Inflammatory macrophage treated with lipopolysaccharide for 1 hour (primary cell): ENCODE measurements at regions not wholly inside any gene's neighbourhood (a gene's known extent, or its start where the extent isn't known, plus 50 kb on each side); places are given as distances from the start of the nearest gene placed in this dataset.
"Not testable (repeated sequence)": the region's sequence is repeated elsewhere in the genome, so short reads cannot be mapped to it uniquely, and the experiment has no call there.

Source experiments
- DNase-seq, 2 donors: peaks; one replicate each; pipeline ENCODE4 v3.0.0-alpha.2; 2020 to 2022

DNA sequence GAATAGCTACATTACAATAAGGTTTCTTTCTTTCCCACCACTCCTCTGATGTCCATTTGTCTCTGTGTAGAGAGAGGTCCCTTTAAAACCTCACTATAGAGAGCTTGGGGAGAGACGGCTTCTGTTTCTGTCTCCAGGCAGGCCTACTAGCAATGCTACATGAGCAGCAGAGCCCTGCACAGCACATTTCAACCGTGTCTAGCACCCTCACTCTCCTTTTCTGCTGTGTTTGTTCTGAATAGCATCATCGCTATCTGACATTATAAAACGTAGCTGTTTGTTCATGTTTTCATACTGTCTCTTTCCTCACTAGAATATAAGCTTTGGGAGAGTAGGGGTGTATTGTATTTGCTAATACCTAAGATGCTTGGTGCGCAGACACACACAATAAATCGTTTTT is 487.8 kb upstream of the DPP6 start:
- no peak for DNase-seq

DNA sequence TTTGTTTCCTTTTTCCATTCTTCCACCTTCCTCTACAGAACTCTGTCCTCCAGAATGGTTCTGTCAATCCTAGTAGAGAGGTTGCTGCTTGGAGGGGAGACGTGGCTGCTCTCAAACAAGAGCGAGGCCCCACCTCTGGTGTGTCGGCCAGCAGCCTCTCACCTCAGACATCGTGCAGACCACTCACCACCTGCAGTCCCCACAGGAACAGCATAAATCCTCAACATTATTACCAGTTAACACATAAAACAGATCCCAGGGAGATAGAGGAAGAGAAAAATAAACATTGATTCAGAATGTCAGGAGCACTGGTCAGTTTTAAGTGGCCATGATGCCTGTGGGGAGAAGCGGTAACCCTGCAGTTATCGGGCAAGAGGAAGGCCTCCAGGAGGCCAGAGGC is 485.9 kb upstream of the DPP6 start:
- DNase-seq: no peak

GRCh38 chr7:153567426-153567825 is 484.8 kb upstream of the DPP6 start:
- no peak for DNase-seq

DNA sequence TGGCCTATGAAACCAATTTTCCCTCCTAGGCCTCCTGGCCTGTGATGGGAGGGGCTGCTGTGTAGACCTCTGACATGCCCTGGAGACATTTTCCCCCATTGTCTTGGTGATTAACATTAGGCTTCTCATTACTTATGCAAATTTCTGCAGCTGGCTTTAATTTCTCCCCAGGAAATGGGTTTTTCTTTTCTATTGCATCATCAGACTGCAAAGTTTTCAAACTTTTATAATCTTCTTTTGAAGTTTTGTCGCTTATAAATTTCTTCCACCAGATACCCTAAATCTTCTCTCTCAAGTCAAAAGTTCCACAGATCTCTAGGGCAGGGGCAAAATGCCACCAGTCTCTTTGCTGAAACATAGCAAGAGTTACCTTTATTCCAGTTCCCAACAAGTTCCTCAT is 482.7 kb upstream of the DPP6 start:
- not testable (repeated sequence) for DNase-seq

- DNase-seq: no peak
Measured at GRCh38 chr7:153576096-153576495, 476.1 kb upstream of the DPP6 start.

DNA sequence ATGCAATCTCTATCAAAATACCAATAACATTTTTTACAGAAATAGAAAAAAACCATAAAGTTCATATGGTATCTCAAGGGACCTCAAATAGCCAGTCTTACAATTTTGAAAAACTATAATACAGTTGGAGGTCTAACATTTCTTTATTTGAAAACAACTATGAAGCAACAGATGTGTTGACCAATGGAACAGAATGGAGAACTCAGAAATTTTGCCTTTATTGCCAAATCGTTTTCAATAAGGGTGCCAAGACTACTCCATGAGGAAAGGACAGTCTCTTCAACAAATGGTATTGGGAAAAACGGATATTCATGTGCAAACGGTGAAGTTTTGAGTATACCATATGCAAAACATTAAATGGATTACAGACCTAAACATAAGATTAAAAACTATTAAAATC is 470.8 kb upstream of the DPP6 start:
- DNase-seq: no peak

GRCh38 chr7:153584132-153584531 is 468.1 kb upstream of the DPP6 start:
- DNase-seq: no peak

DNA sequence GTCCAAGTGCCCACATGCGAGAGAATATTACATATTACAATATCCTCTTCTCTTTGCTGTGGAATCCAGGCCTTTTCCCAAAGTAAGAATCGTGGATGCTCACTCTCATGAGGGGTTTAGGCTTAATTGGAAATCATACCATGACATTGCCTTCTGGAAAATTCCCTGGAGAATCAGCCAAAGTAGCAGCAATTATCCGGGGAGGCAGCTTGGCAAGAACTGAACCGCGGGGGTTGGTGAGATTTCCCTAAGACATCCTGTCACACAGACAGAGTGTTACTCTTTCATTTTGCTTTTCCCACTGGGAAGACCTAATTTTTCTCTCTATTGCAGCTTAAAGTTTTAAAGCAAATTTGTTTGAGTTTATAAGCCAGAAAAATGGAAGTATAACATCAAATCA is 463.6 kb upstream of the DPP6 start:
- DNase-seq: no peak

GRCh38 chr7:153590136-153590535 is 462.1 kb upstream of the DPP6 start:
- DNase-seq: no peak

GRCh38 chr7:153590571-153590970 is 461.6 kb upstream of the DPP6 start:
- no peak for DNase-seq

DNA sequence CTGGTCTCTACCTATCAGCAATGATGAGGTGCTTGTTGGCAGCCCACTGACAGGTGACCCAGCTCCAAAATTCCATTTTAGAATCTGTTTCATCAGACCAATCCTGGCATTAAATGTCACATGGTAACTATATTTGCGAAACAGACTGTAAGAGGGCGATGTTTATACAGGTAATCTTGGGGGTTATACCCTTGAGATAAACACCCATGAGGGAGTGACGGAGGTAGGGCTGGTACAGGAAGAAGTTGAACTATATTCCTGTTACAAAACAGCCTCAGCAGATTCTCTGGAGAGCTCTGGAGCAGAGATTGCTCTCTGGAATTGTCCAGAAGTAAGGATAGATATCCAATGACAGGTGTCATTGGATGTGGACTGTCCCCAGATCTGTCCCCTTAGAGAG is 444.8 kb upstream of the DPP6 start:
- no peak for DNase-seq

GRCh38 chr7:153616711-153617325 is 435.4 kb upstream of the DPP6 start:
- no peak for DNase-seq

DNA sequence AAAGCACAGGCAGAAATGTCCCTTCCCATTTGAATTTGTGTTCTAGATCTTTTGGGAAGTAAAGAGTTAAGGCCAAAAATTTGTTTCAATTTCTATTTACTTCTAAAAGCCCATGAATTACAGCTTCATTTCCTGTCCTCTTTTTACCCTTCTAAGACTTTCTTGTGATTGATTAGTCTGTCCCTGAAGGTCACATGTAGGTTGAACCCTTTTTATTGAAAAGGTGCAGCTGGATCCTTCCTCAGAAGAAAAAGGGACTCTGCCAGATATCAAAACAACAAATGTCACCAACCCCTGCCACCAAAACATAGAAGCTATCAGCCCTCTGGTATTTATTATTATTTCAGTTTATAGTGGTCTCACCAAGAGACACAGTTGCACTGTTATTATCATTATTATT is 424.9 kb upstream of the DPP6 start:
- DNase-seq: no peak

- DNase-seq: no peak
Measured at GRCh38 chr7:153628406-153628805, 423.8 kb upstream of the DPP6 start.

DNA sequence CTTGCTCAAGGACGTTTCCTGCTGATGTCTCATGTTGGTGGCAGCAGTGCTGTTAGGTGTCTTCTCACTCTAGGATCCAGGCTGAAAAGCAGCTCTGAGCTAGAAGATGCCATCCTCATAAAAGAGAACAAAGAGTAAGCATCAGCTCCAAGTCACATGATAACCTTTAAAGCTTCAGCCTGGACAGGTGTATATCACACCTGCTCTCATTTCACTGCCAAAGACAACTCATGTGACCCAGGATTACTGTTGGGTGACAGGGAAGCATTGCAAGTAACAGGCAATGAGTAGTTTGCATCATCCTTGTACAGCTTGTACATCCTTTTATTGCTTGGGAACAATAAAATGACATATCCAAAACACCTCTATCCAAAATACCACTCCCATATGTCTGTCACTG is 423.4 kb upstream of the DPP6 start:
- DNase-seq: no peak

GRCh38 chr7:153638821-153639435 is 413.3 kb upstream of the DPP6 start:
- DNase-seq: no peak

- no peak for DNase-seq
Measured at GRCh38 chr7:153640586-153640985, 411.6 kb upstream of the DPP6 start.

GRCh38 chr7:153641199-153641598 is 411.0 kb upstream of the DPP6 start:
- DNase-seq: no peak

- no peak for DNase-seq
Measured at GRCh38 chr7:153642989-153643388, 409.2 kb upstream of the DPP6 start.

GRCh38 chr7:153657182-153657800 is 394.9 kb upstream of the DPP6 start:
- no peak for DNase-seq

- no peak for DNase-seq
Measured at GRCh38 chr7:153675131-153675530, 377.1 kb upstream of the DPP6 start.

DNA sequence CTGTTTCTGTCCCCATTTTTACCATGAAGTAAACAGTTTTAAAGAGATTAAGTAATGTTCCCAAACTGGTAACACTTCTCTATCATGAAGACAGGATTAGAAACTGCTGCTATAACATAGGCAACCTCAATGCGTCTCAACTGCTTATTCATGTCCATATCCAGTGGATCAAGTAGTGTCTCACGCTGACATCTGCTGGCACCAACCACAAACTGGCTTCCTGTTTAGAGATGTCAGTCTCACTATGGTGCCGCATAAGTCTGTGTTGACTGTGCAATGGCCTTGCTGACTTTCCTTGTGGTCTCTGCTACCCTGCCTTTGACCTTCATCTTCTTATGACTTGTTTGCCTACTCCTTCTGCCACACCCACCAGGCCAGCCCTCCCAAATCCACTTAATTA is 369.6 kb upstream of the DPP6 start:
- no peak for DNase-seq

DNA sequence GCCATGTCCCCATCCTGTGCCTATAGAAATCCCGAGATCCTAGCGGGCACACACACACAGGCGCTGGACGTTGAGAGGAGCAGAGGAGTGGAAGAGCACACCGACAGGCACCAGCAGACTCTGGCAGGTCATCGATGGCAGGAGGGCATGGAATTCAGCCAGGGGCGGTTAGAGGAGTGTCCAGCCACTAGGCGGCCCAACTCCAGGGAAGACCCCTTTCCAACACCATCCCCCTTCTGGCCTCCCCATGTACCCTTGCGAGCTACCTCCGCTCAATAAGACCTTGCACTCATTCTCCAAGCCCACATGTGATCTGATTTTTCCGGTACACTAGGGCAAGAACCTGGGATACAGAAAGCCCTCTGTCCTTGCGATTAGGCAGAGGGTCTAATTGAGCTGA is 356.0 kb upstream of the DPP6 start:
- DNase-seq: no peak

- no peak for DNase-seq
Measured at GRCh38 chr7:153698046-153698445, 354.2 kb upstream of the DPP6 start.

- DNase-seq: no peak
Measured at GRCh38 chr7:153701678-153702077, 350.5 kb upstream of the DPP6 start.
